ENCODE measurements at regions not wholly inside any gene's neighbourhood (a gene's known extent, or its start where the extent isn't known, plus 50 kb on each side); places are given as distances from the start of the nearest gene placed in this dataset.

- H3K9ac ChIP-seq (ENCODE audit: low read depth, low read length) = no peak overlapping the region
- ATAC-seq (ENCODE audit: insufficient read depth, low read depth) = no peak
- no peak overlapping the region for H3K4me2 ChIP-seq (ENCODE audit: insufficient read depth, low read length)
- H3K9me3 ChIP-seq (ENCODE audit: insufficient read depth, low read length, severe bottlenecking) = no peaks in the 10 kb centered on the region
- H3K27me3 ChIP-seq (ENCODE audit: insufficient read depth, low read length, poor library complexity) = no peaks in the 10 kb centered on the region
- H4K20me1 ChIP-seq (ENCODE audit: insufficient read depth, low read length) = no peaks in the 10 kb centered on the region
- H3K36me3 ChIP-seq (ENCODE audit: insufficient read depth, low read length) = no peaks in the 10 kb centered on the region
- H2AFZ ChIP-seq (ENCODE audit: low read depth, low read length) = no peak overlapping the region
- no peak for TF ChIP-seq EZH2 (IDR thresholded peaks at IDR 0.05; ENCODE audit: borderline replicate concordance, low read depth, low read length, severe bottlenecking)
- TF ChIP-seq CTCF (IDR thresholded peaks at IDR 0.05; ENCODE audit: borderline replicate concordance, extremely low read depth, low read length, poor library complexity, severe bottlenecking) = no peak
- H3K4me3 ChIP-seq (ENCODE audit: low read depth in 1 of 2, low read length in 2 of 2) = no peak overlapping the region
- H3K27ac ChIP-seq (ENCODE audit: low read length) = no peak overlapping the region
- no peaks in the 10 kb centered on the region for H3K79me2 ChIP-seq (ENCODE audit: insufficient read depth, low read length)
- DNase-seq = no peak
- H3K4me1 ChIP-seq (ENCODE audit: insufficient read depth, low read length) = no peaks in the 10 kb centered on the region
These were observed 223.7 kb downstream of the KCNRG start for GRCh38 chr13:50238922-50239321.

- no peak overlapping the region for H3K9ac ChIP-seq (ENCODE audit: low read depth, low read length)
- H3K79me2 ChIP-seq (ENCODE audit: insufficient read depth, low read length) = no peaks in the 10 kb centered on the region
- ATAC-seq (ENCODE audit: insufficient read depth, low read depth) (no peak), DNase-seq (no peak)
- TF ChIP-seq EZH2 (IDR thresholded peaks at IDR 0.05; ENCODE audit: borderline replicate concordance, low read depth, low read length, severe bottlenecking) (no peak), CTCF (IDR thresholded peaks at IDR 0.05; ENCODE audit: borderline replicate concordance, extremely low read depth, low read length, poor library complexity, severe bottlenecking) (no peak)
- H3K9me3 ChIP-seq (ENCODE audit: insufficient read depth, low read length, severe bottlenecking) = no peaks in the 10 kb centered on the region
- no peak overlapping the region for H2AFZ ChIP-seq (ENCODE audit: low read depth, low read length)
- no peak overlapping the region for H3K4me3 ChIP-seq (ENCODE audit: low read depth in 1 of 2, low read length in 2 of 2)
- no peaks in the 10 kb centered on the region for H3K27me3 ChIP-seq (ENCODE audit: insufficient read depth, low read length, poor library complexity)
- H3K27ac ChIP-seq (ENCODE audit: low read length) = no peak overlapping the region
- H3K36me3 ChIP-seq (ENCODE audit: insufficient read depth, low read length) = no peaks in the 10 kb centered on the region
- peaks cover 3% of the 10 kb centered on the region; the same call in 1 of the 2 replicates for H3K4me1 ChIP-seq (ENCODE audit: insufficient read depth, low read length)
- H3K4me2 ChIP-seq (ENCODE audit: insufficient read depth, low read length) = no peak overlapping the region
- no peaks in the 10 kb centered on the region for H4K20me1 ChIP-seq (ENCODE audit: insufficient read depth, low read length)
These were observed 226.2 kb downstream of the KCNRG start for GRCh38 chr13:50241479-50241878.

- no peak for TF ChIP-seq EZH2 (IDR thresholded peaks at IDR 0.05; ENCODE audit: borderline replicate concordance, low read depth, low read length, severe bottlenecking)
- no peaks in the 10 kb centered on the region for H4K20me1 ChIP-seq (ENCODE audit: insufficient read depth, low read length)
- peaks cover 15% of the 10 kb centered on the region for H3K4me1 ChIP-seq (ENCODE audit: insufficient read depth, low read length)
- no peaks in the 10 kb centered on the region for H3K27me3 ChIP-seq (ENCODE audit: insufficient read depth, low read length, poor library complexity)
- no peaks in the 10 kb centered on the region for H3K36me3 ChIP-seq (ENCODE audit: insufficient read depth, low read length)
- H3K4me3 ChIP-seq (ENCODE audit: low read depth in 1 of 2, low read length in 2 of 2) = no peak overlapping the region
- DNase-seq (no peak), ATAC-seq (ENCODE audit: insufficient read depth, low read depth) (no peak)
- H3K27ac ChIP-seq (ENCODE audit: low read length) = no peak overlapping the region
- H3K79me2 ChIP-seq (ENCODE audit: insufficient read depth, low read length) = no peaks in the 10 kb centered on the region
- H3K4me2 ChIP-seq (ENCODE audit: insufficient read depth, low read length) = no peak overlapping the region
- H2AFZ ChIP-seq (ENCODE audit: low read depth, low read length) = no peak overlapping the region
- H3K9ac ChIP-seq (ENCODE audit: low read depth, low read length) = no peak overlapping the region
- H3K9me3 ChIP-seq (ENCODE audit: insufficient read depth, low read length, severe bottlenecking) = no peaks in the 10 kb centered on the region
These were observed 228.7 kb downstream of the KCNRG start for GRCh38 chr13:50243931-50244330.

- TF ChIP-seq CTCF (IDR thresholded peaks at IDR 0.05; ENCODE audit: borderline replicate concordance, extremely low read depth, low read length, poor library complexity, severe bottlenecking) (no peak), EZH2 (IDR thresholded peaks at IDR 0.05; ENCODE audit: borderline replicate concordance, low read depth, low read length, severe bottlenecking) (no peak)
- Histone ChIP-seq H3K27ac (ENCODE audit: low read length) (no peak overlapping the region), H3K9ac (ENCODE audit: low read depth, low read length) (no peak overlapping the region), H3K27me3 (ENCODE audit: insufficient read depth, low read length, poor library complexity) (no peaks in the 10 kb centered on the region), H3K4me3 (ENCODE audit: low read depth in 1 of 2, low read length in 2 of 2) (no peak overlapping the region), H4K20me1 (ENCODE audit: insufficient read depth, low read length) (no peaks in the 10 kb centered on the region), H3K36me3 (ENCODE audit: insufficient read depth, low read length) (no peaks in the 10 kb centered on the region), H3K9me3 (ENCODE audit: insufficient read depth, low read length, severe bottlenecking) (no peaks in the 10 kb centered on the region), H3K4me1 (ENCODE audit: insufficient read depth, low read length) (peaks cover 19% of the 10 kb centered on the region), H3K79me2 (ENCODE audit: insufficient read depth, low read length) (no peaks in the 10 kb centered on the region), H3K4me2 (ENCODE audit: insufficient read depth, low read length) (no peak overlapping the region), H2AFZ (ENCODE audit: low read depth, low read length) (no peak overlapping the region)
- no peak for ATAC-seq (ENCODE audit: insufficient read depth, low read depth)
- DNase-seq = no peak
These were observed 229.1 kb downstream of the KCNRG start for GRCh38 chr13:50244355-50244712.
